H1 (cell line): ENCODE measurements at regions not wholly inside any gene's neighbourhood (a gene's known extent, or its start where the extent isn't known, plus 50 kb on each side); places are given as distances from the start of the nearest gene placed in this dataset.

ENCODE experiments used
- CTCF ChIA-PET: fragments of 300-600 bp; sonication (Branson Sonifier 250); formaldehyde crosslinking; loops from one replicate; lab custom pipeline; 2021; ENCODE audit not compliant: partially characterized antibody; lab: Charles Lee
- POLR2A ChIA-PET: fragments of 300-600 bp; sonication (Branson Sonifier 250); formaldehyde crosslinking; loops from one replicate; lab custom pipeline; 2021; ENCODE audit warnings: inconsistent platforms; ENCODE audit not compliant: partially characterized antibody; lab: Charles Lee
- DNase-seq, 2 experiments: peaks; one replicate each; pipeline versions ENCODE4 v3.0.0 to v3.0.0-alpha.2; 2010 to 2022; ENCODE audit warnings: low spot score in 2 of 2, low read depth in 1 of 2, mixed read lengths in 1 of 2
- FAIRE-seq: peaks from 2 replicates; lab custom pipeline; 2011; peaks lifted over from hg19 to GRCh38; lab: Jason Lieb, UNC
- H2AFZ ChIP-seq: 2 replicates; pipeline ENCODE4 v1.8.1; 2012; ENCODE audit warnings: low read length, inconsistent platforms
- H2AK5ac ChIP-seq: 2 replicates; pipeline ENCODE4 v1.6.1; 2013; ENCODE audit warnings: low read depth, low read length
- H2BK120ac ChIP-seq: replicated peaks from 2 replicates; pipeline ENCODE3; 2013; ENCODE audit warnings: low read depth, low read length, inconsistent platforms
- H2BK12ac ChIP-seq: 2 replicates; pipeline ENCODE4 v1.6.1; 2013; ENCODE audit warnings: low read depth, low read length
- H2BK15ac ChIP-seq: 2 replicates; pipeline ENCODE4 v1.6.1; 2013; ENCODE audit warnings: low read length
- H2BK20ac ChIP-seq: 2 replicates; pipeline ENCODE4 v1.6.1; 2013; ENCODE audit warnings: low read length
- H2BK5ac ChIP-seq: 2 replicates; pipeline ENCODE4 v1.6.1; 2013; ENCODE audit warnings: low read depth, low read length
- H3K14ac ChIP-seq: 2 replicates; pipeline ENCODE4 v1.6.1; 2013; ENCODE audit warnings: inconsistent platforms; ENCODE audit not compliant: insufficient read length
- H3K18ac ChIP-seq: 2 replicates; pipeline ENCODE4 v1.6.1; 2013; ENCODE audit warnings: low read length; ENCODE audit errors: extremely low read depth
- H3K23ac ChIP-seq: 2 replicates; pipeline ENCODE4 v1.6.1; 2013; ENCODE audit warnings: inconsistent platforms; ENCODE audit not compliant: insufficient read length
- H3K23me2 ChIP-seq: 2 replicates; pipeline ENCODE4 v1.6.1; 2013; ENCODE audit warnings: low read depth, low read length
- H3K27ac ChIP-seq: 2 replicates; pipeline ENCODE4 v1.6.1; 2011; ENCODE audit warnings: low read depth, low read length, inconsistent platforms
- H3K27me3 ChIP-seq, 4 experiments: replicated peaks in 1 of 4; 1 replicate in 1 of 4; 2 replicates in 3 of 4; pipeline versions ENCODE4 v1.6.1 to v1.8.1; 2011 to 2013; ENCODE audit warnings: low read length in 3 of 4, mild to moderate bottlenecking in 3 of 4, inconsistent platforms in 2 of 4, mixed read lengths in 2 of 4, moderate library complexity in 1 of 4; ENCODE audit not compliant: control insufficient read depth in 3 of 4, insufficient read depth in 3 of 4; ENCODE audit errors: extremely low read depth in 1 of 4
- H3K36me3 ChIP-seq, 4 experiments: 2 replicates each; pipeline versions ENCODE4 v1.6.1 to v1.8.1; 2011 to 2013; ENCODE audit warnings: mild to moderate bottlenecking in 4 of 4, low read length in 3 of 4, moderate library complexity in 2 of 4, control low read depth in 1 of 4, inconsistent platforms in 1 of 4; ENCODE audit not compliant: insufficient read depth in 4 of 4, control insufficient read depth in 2 of 4
- H3K4ac ChIP-seq: replicated peaks from 2 replicates; pipeline ENCODE3; 2013; ENCODE audit warnings: low read length, low read depth, mixed read lengths, inconsistent platforms; ENCODE audit not compliant: insufficient read length
- H3K4me1 ChIP-seq, 4 experiments: replicated peaks in 1 of 4; 1 replicate in 1 of 4; 2 replicates in 3 of 4; pipeline versions ENCODE4 v1.6.1 to v1.8.1; 2011 to 2013; ENCODE audit warnings: low read length in 3 of 4, inconsistent platforms in 2 of 4, mixed read lengths in 1 of 4; ENCODE audit not compliant: insufficient read depth in 4 of 4, control insufficient read depth in 3 of 4
- H3K4me2 ChIP-seq, 2 experiments: 2 replicates each; pipeline versions ENCODE4 v1.6.1 to v1.8.1; 2011 to 2013; ENCODE audit warnings: low read depth in 2 of 2, low read length in 2 of 2, control low read depth in 1 of 2, inconsistent platforms in 1 of 2, mild to moderate bottlenecking in 1 of 2; ENCODE audit not compliant: insufficient read depth in 1 of 2
- H3K4me3 ChIP-seq, 4 experiments: fragments of 200-600, 300-600 bp in 1 of 4; sonication (generic), shearing (Covaris generic), sonication (Bioruptor Twin) in 1 of 4; 2 replicates each; pipeline versions ENCODE4 v1.5.1 to v1.8.1; 2011 to 2016; ENCODE audit warnings: low read length in 4 of 4, low read depth in 3 of 4, control low read depth in 2 of 4, inconsistent platforms in 2 of 4, mild to moderate bottlenecking in 2 of 4, mixed read lengths in 1 of 4, moderate library complexity in 1 of 4; ENCODE audit not compliant: insufficient read depth in 2 of 4; ENCODE audit errors: extremely low read depth in 1 of 4
- H3K56ac ChIP-seq: replicated peaks from 2 replicates; pipeline ENCODE3; 2013; ENCODE audit warnings: low read depth, mild to moderate bottlenecking, mixed read lengths, low read length, inconsistent platforms; ENCODE audit not compliant: insufficient read length
- H3K79me1 ChIP-seq: 2 replicates; pipeline ENCODE4 v1.6.1; 2013; ENCODE audit warnings: low read depth, low read length, control low read depth
- H3K79me2 ChIP-seq, 2 experiments: 2 replicates each; pipeline versions ENCODE4 v1.6.1 to v1.8.1; 2012 to 2013; ENCODE audit warnings: low read length in 2 of 2, mild to moderate bottlenecking in 2 of 2, inconsistent platforms in 1 of 2; ENCODE audit not compliant: insufficient read depth in 2 of 2, control insufficient read depth in 1 of 2
- H3K9ac ChIP-seq, 4 experiments: replicated peaks in 1 of 4; 1 replicate in 1 of 4; 2 replicates in 3 of 4; pipeline versions ENCODE4 v1.6.1 to v1.8.1; 2011 to 2013; ENCODE audit warnings: low read depth in 3 of 4, low read length in 3 of 4, control low read depth in 2 of 4, mild to moderate bottlenecking in 2 of 4, moderate library complexity in 2 of 4, inconsistent platforms in 1 of 4; ENCODE audit errors: extremely low read depth in 1 of 4
- H3K9me3 ChIP-seq, 2 experiments: 2 replicates each; pipeline versions ENCODE4 v1.6.1 to v1.8.1; 2012 to 2013; ENCODE audit warnings: mild to moderate bottlenecking in 2 of 2, moderate library complexity in 2 of 2, control low read depth in 1 of 2, inconsistent platforms in 1 of 2, low read depth in 1 of 2, low read length in 1 of 2, mixed read lengths in 1 of 2; ENCODE audit not compliant: insufficient read depth in 2 of 2
- H4K20me1 ChIP-seq, 2 experiments: replicated peaks in 1 of 2; 2 replicates each; pipeline versions ENCODE3 to v1.8.1; 2011 to 2013; ENCODE audit warnings: inconsistent platforms in 2 of 2, low read length in 2 of 2, mild to moderate bottlenecking in 1 of 2; ENCODE audit not compliant: insufficient read depth in 2 of 2, control insufficient read depth in 1 of 2
- H4K5ac ChIP-seq: 2 replicates; pipeline ENCODE4 v1.6.1; 2013; ENCODE audit warnings: low read length, low read depth, mixed read lengths, inconsistent platforms; ENCODE audit not compliant: insufficient read length
- H4K8ac ChIP-seq: 2 replicates; pipeline ENCODE4 v1.8.0; 2013; ENCODE audit warnings: mild to moderate bottlenecking, moderate library complexity, low read length, inconsistent platforms; ENCODE audit not compliant: insufficient read depth; ENCODE audit errors: extremely low read depth
- H4K91ac ChIP-seq: replicated peaks from 2 replicates; pipeline ENCODE3; 2013; ENCODE audit warnings: low read length, mixed read lengths, inconsistent platforms; ENCODE audit not compliant: insufficient read length
- BCL11A ChIP-seq, 2 experiments: IDR thresholded peaks; one replicate each; pipeline ENCODE4 v1.6.1; 2011; ENCODE audit warnings: low read depth in 2 of 2, low read length in 2 of 2, mild to moderate bottlenecking in 2 of 2
- CREB1 ChIP-seq: IDR thresholded peaks from 2 replicates; pipeline ENCODE4 v1.6.1; 2012; ENCODE audit warnings: inconsistent platforms
- CTCF ChIP-seq, 3 experiments: IDR thresholded peaks; 1 replicate in 2 of 3; 2 replicates in 1 of 3; pipeline versions ENCODE4 v1.5.1 to v1.6.1; 2011; ENCODE audit warnings: low read length in 3 of 3, mild to moderate bottlenecking in 3 of 3, inconsistent platforms in 2 of 3, low read depth in 1 of 3, moderate library complexity in 1 of 3; ENCODE audit not compliant: insufficient read depth in 1 of 3; ENCODE audit errors: control extremely low read depth in 1 of 3
- GTF2F1 ChIP-seq: IDR thresholded peaks from 2 replicates; pipeline ENCODE4 v1.6.1; 2012; ENCODE audit warnings: low read depth, low read length, improper control_type of control experiment, borderline replicate concordance
- JUND ChIP-seq: IDR thresholded peaks from 2 replicates; pipeline ENCODE4 v1.6.1; 2011; ENCODE audit warnings: mild to moderate bottlenecking, improper control_type of control experiment, low read length
- NRF1 ChIP-seq: IDR thresholded peaks from 2 replicates; pipeline ENCODE4 v1.6.1; 2011; ENCODE audit warnings: mild to moderate bottlenecking, low read depth, low read length, improper control_type of control experiment
- POU5F1 ChIP-seq: IDR thresholded peaks from 2 replicates; pipeline ENCODE4 v1.6.1; 2011; ENCODE audit warnings: low read depth, mild to moderate bottlenecking, low read length, moderate library complexity
- RFX5 ChIP-seq: IDR thresholded peaks from 2 replicates; pipeline ENCODE4 v1.6.1; 2011; ENCODE audit warnings: low read depth, low read length, improper control_type of control experiment, borderline replicate concordance
- SIX5 ChIP-seq: IDR thresholded peaks from 2 replicates; pipeline ENCODE4 v1.6.1; 2011; ENCODE audit warnings: mild to moderate bottlenecking, low read depth, low read length
- SP4 ChIP-seq: IDR thresholded peaks from 2 replicates; pipeline ENCODE4 v1.6.1; 2012; ENCODE audit warnings: low read length, inconsistent platforms
- SRF ChIP-seq: IDR thresholded peaks from 2 replicates; pipeline ENCODE4 v1.6.1; 2011; ENCODE audit warnings: mild to moderate bottlenecking, low read depth, low read length, moderate library complexity
- USF2 ChIP-seq: IDR thresholded peaks from 2 replicates; pipeline ENCODE4 v1.6.1; 2011; ENCODE audit warnings: low read length, improper control_type of control experiment
- WGBS, 2 experiments: shearing (Covaris generic) in 1 of 2; methylation state at CpG; one replicate each; pipeline versions ENCODE4 v1.1.6 to v1.1.7; 2013 to 2015; ENCODE audit warnings: low lambda C conversion rate in 2 of 2, mixed read lengths in 2 of 2, inconsistent platforms in 1 of 2, low coverage in 1 of 2, missing lambda C conversion rate in 1 of 2; ENCODE audit not compliant: insufficient replicate concordance in 2 of 2, insufficient coverage in 1 of 2, insufficient read length in 1 of 2; ENCODE audit errors: extremely low coverage in 1 of 2, missing lambda C conversion rate in 1 of 2; 5-methylcytosine and 5-hydroxymethylcytosine counted together

GRCh38 chr4:177066746-177067145, 242.9 kb upstream of the NEIL3 start:
- Histone ChIP-seq H2BK120ac (no peak overlapping the region), H3K9ac (no peak overlapping the region), H3K27ac (no peak overlapping the region), H3K79me2 (no peaks in the 10 kb centered on the region), H4K8ac (no peak overlapping the region), H2AFZ (no peak overlapping the region), H3K9me3 (no peaks in the 10 kb centered on the region), H3K23ac (no peak overlapping the region), H3K27me3 (no peaks in the 10 kb centered on the region), H2AK5ac (no peak overlapping the region), H2BK20ac (no peak overlapping the region), H3K56ac (no peak overlapping the region), H2BK5ac (no peak overlapping the region), H4K20me1 (no peaks in the 10 kb centered on the region), H2BK12ac (no peak overlapping the region), H3K4me2 (no peak overlapping the region), H3K14ac (no peak overlapping the region), H3K4ac (no peak overlapping the region), H3K79me1 (no peaks in the 10 kb centered on the region), H3K18ac (no peak overlapping the region), H4K91ac (no peak overlapping the region), H2BK15ac (no peak overlapping the region), H3K23me2 (no peaks in the 10 kb centered on the region), H3K36me3 (no peaks in the 10 kb centered on the region), H3K4me1 (peaks cover 0 to 2% (median 0%) of the 10 kb centered on the region in 4 experiments; a peak in 1 of 7 replicates), H3K4me3 (no peak overlapping the region), H4K5ac (no peak overlapping the region)
- DNase-seq: no peak
- CTCF ChIA-PET: interaction anchor here (1.1 kb wide), 1 partner anchor 14 kb away, joined by 4 read pairs; no protein-coding TSS in a partner anchor
- FAIRE-seq: no peak
- POLR2A ChIA-PET: no interaction called here
- 82% methylated on average over 1 of the region's 1 CpG; no CpG with 5 or more reads in 1 of the 2 experiments for WGBS, 2 experiments
- TF ChIP-seq GTF2F1 (no peak), SP4 (no peak), CTCF (IDR thresholded peaks at IDR 0.05; ENCODE audit: control extremely low read depth in 1 of 3, insufficient read depth in 1 of 3, low read depth in 1 of 3, low read length in 3 of 3) (no peak), NRF1 (no peak), CREB1 (no peak), RFX5 (no peak), JUND (no peak), USF2 (no peak), SRF (no peak), POU5F1 (no peak), BCL11A (IDR thresholded peaks at IDR 0.05; ENCODE audit: low read depth in 2 of 2, low read length in 2 of 2) (no peak), SIX5 (no peak)
